GM19240 (cell line): ENCODE measurements at regions not wholly inside any gene's neighbourhood (a gene's known extent, or its start where the extent isn't known, plus 50 kb on each side); places are given as distances from the start of the nearest gene placed in this dataset.

Source experiments
- DNase-seq: peaks from one replicate; pipeline ENCODE4 v3.0.0; 2011; ENCODE audit warnings: low spot score; ENCODE audit not compliant: insufficient read length

GRCh38 chr5:114658194-114658593 lies 296.3 kb downstream of the KCNN2 start:
- DNase-seq, result no peak

DNA sequence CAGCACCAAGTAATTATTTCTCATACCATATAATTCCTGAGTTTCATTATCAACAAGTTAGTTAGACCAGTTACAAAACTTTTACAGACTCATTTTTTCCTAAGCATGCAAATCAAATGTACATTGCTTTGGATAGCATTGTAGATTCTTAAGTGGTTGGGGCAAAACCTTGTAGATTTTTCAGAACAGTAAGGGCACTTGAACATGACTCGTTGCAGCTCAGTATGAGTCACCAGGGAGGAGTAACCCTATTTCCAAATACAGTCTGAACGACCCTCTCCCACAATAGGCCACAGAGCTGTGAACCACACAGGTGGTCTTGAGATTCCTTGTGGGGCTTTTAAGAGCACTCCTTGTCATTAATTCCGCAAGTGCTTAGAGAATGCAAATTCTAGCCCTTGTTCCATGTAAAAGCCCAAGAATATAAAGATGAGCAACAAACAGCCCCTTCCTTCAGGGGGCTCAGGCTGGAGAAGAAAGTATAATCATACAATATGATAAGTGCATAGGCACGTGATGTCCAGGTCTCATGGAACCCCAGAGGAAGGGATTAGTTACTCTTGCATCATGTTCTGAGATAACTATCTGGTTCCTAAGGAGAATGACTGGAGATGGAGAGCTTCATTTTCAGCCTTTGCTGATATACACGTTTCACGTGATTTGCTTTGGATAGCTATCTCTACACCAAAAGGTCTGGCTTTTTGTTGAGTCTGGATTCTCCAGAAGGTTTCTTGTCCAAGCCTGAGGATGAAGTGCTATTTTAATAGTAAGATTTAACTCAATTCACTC lies 295.7 kb downstream of the KCNN2 start:
- DNase-seq, result no peak

DNA sequence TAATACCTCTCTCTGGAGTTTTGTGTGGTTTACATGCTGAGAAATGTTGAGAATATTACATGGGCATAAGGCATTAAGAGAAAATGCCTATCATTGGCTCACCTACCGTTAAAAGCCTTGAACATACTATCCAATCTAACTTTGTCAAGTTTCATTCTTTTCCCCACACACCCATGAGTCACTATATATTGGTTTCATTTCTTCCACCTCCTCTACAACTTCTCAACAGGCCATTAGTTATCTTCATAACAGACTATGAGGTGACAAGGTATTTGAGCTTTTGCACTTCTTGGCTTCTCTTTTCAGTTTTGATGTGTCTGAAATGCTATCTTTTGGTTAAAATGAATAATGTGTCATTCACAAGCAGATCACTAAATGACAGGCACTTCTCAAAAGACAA lies 288.0 kb downstream of the KCNN2 start:
- DNase-seq, result no peak

DNA sequence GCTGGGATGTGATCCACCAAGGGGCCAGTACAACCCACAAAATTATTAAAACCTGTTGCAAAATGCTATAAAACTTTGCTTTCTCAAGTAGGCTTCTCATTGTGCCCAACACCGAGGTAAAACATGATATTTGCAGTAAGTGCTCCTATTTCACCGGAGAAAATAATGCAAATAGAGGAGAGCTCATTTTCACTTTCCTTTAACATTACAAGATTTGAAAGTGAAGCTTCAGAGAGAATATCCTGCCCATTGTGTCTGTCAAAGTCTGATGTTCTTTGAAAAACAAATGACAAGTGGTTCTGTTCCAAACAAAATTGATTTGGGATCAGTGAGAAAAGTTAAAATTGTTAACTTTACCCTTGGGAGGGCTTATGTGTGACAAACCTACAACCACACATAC lies 287.1 kb downstream of the KCNN2 start:
- DNase-seq, result no peak

DNA sequence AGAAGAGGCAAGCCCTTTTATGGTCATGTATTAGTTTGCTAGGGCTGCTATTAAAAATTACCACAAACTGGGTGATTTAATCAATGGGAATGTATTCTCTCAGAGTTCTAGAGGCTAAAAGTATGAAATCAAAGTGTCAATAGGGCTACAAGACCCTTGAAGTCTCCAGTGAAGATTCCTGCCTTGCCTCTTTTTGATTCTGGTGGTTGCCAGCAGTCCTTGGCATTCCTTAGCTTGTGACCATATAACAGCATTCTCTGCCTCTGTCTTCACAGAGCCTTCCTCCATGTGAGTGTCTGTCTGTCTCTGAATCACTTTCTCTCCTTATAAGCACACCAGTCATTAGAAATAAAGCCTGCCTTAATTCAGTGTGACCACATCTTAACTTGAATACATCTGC lies 282.7 kb downstream of the KCNN2 start:
- no peak for DNase-seq

- no peak for DNase-seq
Measured at GRCh38 chr5:114636271-114636670, 274.4 kb downstream of the KCNN2 start.

GRCh38 chr5:114634967-114635901 lies 273.4 kb downstream of the KCNN2 start:
- DNase-seq, result no peak

DNA sequence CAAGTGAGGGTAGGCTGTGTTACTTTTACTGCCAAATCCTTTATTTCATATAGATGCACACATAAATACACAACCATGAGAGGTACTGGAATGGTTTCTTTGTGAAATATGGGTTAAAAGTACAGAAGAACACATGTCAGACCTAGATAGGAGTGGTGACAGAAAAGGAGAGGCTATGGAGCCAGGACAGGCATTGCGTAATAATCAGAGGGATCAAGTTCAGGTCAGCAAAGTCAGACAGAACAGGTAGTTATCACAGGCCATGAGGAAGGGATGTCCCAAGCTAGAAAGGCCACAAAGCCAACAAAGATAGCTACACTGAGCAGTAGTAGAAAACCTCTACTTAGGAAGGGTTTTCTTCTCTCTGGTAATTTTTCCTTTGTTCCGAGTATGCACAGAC lies 272.6 kb downstream of the KCNN2 start:
- DNase-seq, result no peak

DNA sequence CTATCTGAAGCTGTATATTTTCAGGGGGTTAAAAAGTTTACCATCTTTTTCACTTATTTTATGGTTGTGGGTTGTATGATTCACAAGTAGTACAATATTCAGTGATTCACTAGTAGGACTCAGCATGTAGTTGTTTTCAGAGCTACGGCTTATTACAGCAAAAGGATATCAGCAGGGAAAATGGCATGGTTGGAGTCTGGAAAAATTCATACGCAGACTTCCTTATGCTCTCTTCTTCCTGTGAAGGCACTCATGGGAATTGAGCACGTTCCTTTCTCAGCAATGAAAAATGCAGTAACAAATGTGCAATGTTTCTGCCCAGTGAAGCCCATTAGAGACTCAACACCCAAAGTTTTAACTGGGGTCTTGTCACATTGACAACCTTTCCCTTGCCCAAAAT lies 250.5 kb downstream of the KCNN2 start:
- no peak for DNase-seq

DNA sequence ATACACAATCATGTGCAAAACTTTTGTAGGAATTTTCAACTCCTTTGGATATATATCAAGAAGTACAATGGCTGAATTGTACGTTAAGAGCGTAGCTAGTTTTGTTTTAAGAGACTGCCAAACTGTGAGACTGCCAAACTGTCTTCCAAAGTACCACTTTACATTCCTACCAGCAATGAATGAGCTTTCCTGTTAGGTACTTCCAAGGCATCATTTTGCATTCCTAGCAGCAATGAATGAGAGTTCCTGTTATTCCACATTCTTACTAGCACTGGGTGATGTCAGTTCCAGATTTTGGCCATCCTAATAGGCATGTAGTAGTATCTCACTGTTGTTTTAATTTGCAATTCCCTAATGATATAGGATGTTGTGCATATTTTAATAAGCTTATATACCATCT lies 219.3 kb downstream of the KCNN2 start:
- DNase-seq, result no peak

DNA sequence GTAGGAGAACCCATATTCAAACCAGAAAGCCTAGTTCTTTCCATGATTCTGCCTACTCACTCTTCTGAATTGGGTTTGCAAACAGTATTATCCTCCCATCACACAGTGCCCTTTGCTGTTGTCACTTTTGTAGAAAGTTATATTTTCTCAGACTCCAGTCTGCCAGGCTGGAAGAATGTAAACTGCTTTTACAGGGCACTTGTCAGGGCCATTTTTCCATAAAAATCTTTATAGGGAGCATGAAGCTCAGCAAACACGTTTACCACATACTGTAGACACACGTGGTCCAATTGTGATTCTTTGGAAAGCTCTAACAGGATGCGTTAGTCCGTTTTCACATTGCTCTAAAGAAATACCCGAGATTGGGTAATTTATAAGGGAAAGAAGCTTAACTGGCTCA lies 204.0 kb downstream of the KCNN2 start:
- no peak for DNase-seq

DNA sequence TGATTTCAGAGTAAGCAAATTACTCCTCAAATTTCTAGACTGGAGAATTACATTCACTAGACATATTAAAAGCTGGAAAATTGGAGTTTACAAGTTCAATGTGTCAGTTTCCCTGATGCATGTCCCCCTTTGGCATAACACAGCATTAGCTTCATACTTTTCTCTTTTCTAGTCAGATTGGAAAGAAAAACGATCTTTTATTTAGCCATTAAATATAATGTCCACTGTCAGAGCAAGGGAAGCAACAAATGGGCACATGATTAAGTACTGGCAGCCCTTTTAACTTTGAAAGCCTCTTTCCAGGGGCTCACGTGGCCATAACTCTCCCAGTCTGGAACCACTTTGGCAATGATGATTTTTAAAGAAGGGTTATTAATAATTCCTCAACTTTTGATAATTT lies 203.3 kb downstream of the KCNN2 start:
- no peak for DNase-seq

DNA sequence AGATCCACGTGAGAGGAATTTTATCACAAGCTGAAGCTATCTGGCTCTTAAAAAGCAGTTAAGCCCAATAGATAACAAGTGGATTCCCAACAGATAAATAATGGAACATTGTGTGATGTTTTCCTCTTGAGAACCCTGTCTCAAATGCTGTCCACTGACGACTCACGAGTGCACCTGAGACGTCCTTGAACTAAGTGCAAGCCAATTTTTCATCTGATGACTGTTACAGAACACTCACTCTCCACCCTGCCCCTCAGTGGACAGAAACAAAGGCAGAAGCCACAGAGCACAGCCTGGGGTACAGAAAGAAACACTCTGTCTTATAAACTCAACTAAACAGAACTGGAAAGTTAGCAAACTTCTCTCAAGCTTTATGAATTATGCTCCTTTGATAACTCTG lies 199.5 kb downstream of the KCNN2 start:
- DNase-seq, result no peak
